ENCODE measurements at regions not wholly inside any gene's neighbourhood (a gene's known extent, or its start where the extent isn't known, plus 50 kb on each side); places are given as distances from the start of the nearest gene placed in this dataset.

DNA sequence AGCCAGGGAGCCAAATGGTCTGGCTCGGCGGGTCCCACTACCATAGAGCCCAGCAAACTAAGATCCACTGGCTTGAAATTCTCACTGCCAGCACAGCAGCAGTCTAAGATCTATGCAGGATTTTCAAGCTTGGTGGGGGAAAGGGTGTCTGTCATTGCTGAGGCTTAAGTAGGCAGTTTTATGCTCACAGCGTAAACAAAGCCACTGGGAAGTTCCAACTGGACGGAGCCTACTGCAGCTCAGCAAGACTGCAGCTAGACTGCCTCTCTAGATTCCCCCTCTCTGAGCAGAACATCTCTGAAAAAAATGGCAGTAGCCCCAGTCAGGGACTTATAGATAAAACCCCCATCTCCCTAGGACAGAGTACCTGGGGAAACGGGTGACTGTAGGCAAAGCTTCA is 277.6 kb upstream of the PHF14 start:
- no peak for DNase-seq (ENCODE audit: low read depth)

- no peak for DNase-seq (ENCODE audit: low read depth)
Observed at GRCh38 chr7:10703059-10703458, 270.6 kb upstream of the PHF14 start.

GRCh38 chr7:10703981-10704380 is 269.7 kb upstream of the PHF14 start:
- no peak for DNase-seq (ENCODE audit: low read depth)

GRCh38 chr7:10704653-10705052 is 269.0 kb upstream of the PHF14 start:
- no peak for DNase-seq (ENCODE audit: low read depth)

DNA sequence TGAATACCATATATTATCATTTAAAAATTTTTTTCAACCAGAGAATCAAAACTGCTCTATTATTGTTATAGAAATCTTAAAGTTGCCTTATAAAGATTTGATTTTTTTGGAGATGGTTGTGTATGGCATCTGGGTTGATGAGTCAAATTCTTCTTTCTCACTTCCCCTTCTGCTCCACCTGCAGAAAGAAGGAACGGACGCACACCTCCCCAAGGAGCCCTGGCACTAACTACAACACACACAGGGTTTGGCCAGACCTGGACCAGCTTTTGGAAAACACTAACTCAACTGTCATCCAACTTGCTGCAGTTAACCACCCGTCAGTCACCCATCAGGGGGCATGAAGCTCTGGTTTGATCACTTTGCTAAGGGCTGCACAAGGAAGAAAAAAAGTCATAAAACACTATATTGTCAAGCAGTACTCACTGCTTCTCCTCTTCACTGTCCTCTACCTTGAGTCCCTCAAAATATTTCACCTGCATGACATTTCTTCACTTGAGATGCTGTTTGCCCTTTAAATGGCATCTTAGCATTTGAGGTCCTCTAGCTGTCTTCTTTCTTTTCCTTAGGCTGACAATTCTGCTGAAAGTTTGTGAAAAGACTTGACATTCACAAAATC is 266.7 kb upstream of the PHF14 start:
- no peak for DNase-seq (ENCODE audit: low read depth)

DNA sequence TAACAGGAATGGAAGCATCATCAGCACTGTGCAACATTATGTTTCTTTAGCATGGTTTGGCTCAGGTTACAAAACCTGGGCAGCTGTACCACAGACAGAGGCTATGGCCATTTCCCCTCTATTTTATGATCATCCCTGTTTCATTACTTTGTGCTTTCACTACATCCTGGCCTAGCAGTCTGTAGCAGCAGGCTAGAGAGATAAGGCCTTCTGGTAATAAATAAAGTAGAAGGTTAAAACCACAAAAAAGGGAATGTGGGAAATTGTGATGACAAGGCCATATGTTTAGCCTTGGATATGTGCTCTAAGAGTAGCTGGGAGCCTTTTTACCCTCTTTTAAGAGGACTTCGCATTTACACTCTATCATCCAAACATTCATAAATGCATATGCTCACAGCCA is 266.2 kb upstream of the PHF14 start:
- DNase-seq (ENCODE audit: low read depth) = no peak

DNA sequence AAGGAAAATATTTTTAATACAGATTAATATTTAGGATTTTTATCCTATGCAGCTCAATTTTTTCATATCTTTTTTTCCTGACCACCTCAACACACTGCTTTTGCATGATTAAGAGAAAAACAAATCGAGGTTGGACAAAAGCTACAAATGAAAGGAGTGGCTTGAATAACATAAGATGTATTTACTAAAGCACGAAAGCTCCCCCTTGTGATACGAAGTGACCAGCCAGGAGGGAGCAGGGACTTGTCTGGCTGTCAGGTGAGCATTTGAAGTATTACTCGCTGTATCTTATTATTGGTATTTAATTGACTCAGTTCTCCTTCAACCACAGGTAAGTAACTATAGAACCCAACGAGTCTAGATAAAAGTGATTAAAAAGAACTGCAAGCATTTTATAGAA is 265.2 kb upstream of the PHF14 start:
- no peak for DNase-seq (ENCODE audit: low read depth)

DNA sequence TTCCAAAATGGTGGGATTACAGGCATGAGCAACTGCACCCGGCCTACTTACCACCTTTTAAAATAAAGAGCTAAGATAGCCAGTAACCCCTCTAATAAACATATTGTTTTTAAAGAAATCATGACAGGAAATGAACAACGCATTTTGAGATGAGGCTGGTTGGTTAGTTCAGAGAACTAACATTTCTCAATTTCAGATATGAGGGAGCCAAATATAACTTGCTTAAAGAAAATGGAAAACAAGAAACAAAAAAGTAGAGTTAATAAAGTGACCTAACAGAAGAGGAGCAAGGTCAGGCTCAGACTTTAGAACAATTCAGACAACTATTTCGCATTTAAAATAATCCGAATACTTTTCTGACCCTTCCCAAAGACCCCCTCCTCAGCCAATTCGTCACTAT is 254.9 kb upstream of the PHF14 start:
- DNase-seq (ENCODE audit: low read depth) = no peak

DNA sequence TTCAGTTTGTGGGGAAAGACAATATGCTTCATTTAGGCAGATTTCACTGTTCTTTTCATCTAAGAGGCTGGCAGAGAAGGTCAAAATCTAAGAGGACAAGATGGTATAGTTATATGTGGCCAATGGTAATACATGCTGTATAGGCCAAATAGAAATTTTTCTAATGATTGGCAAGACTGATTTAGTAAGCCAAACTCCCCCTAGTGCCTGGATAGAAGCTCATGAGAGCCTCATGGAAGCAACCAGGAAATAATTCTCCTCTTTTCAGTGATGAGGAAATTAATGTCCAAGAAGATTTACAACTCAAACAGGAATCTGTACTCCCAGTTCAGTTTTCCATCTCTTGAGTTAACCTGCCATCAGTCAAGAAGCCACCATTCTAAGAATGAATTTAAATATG is 253.6 kb upstream of the PHF14 start:
- DNase-seq (ENCODE audit: low read depth) = no peak

DNA sequence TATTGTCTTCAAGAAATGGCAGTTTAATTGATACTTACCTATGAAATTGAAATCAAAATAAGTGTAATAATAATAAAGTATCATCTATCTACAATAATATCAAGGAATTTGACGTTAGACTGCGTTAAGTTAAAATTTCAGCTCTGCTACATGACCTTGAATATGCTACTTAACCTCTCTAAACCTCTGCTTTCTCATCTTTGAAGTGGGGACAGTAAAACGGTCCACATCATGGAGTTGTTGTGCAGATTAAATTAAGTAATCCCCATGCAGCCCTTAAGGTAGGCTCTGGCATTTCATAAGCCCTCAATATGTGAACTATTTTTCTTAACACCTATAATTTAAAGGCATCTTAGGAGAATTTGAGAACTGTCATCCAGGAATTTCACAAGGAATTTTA is 252.4 kb upstream of the PHF14 start:
- DNase-seq (ENCODE audit: low read depth) = no peak

GRCh38 chr7:10723832-10724231 is 249.8 kb upstream of the PHF14 start:
- no peak for DNase-seq (ENCODE audit: low read depth)

GRCh38 chr7:10724449-10724848 is 249.2 kb upstream of the PHF14 start:
- DNase-seq (ENCODE audit: low read depth) = no peak

- no peak for DNase-seq (ENCODE audit: low read depth)
Observed at GRCh38 chr7:10727636-10728035, 246.0 kb upstream of the PHF14 start.

GRCh38 chr7:10731253-10731773 is 242.4 kb upstream of the PHF14 start:
- no peak for DNase-seq (ENCODE audit: low read depth)

DNA sequence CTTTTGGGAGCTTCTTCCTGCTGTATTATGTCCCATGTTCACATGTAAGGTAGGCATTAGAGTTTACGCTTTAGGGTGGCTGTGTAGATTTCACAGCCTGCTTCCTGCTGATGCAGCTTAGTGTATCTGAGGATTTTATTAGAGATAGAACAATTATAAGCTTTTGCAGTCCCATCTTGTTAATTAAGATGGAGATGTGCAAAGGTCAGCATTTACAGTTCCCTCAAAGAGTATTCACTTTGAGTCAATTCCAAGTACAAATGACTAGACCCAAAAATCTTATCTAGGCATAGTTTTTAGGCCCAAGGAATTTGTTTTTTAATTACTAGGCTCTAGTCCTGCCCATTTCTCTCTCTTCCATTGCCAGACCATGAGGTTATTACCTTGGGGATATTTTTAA is 239.9 kb upstream of the PHF14 start:
- DNase-seq (ENCODE audit: low read depth) = no peak

DNA sequence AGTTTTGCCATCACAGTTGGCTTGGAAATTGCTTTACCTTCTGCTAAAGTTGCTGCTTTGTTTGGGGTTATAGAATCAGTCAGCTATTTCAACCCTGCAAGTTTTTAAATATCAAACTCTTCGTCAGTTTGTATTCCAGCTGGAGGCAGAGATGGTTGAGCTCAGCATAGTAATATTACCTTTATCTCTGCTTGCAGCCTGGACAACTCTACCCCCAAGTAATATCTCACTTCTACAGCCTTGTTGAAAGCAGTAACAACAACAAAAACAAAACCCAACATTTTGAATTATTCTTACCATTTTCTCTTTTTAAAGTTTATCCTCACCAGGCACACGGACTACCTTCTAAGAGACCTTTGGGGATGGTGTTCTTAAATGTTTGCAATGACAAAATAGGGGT is 239.1 kb upstream of the PHF14 start:
- DNase-seq (ENCODE audit: low read depth) = no peak

- DNase-seq (ENCODE audit: low read depth) = no peak
Observed at GRCh38 chr7:10739401-10739800, 234.3 kb upstream of the PHF14 start.

DNA sequence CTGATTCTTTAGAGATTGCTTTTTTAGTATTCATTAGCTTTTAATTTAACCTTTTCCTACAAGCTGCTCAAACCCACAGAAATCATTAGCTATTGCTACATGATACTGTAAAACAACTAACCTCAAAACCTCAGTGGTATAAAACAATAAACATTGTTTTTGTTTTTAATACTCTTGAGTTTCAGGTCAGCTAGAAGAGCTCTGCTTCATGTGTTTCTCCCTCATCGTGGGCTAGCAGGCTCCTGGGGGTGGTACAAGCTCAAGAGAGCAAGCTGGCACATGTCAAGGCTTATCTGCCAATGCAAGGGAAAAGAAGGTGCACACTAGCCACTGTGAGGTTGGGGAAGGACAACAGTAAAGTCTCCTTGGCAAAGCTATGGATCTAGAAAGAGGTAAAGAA is 232.9 kb upstream of the PHF14 start:
- DNase-seq (ENCODE audit: low read depth) = no peak

DNA sequence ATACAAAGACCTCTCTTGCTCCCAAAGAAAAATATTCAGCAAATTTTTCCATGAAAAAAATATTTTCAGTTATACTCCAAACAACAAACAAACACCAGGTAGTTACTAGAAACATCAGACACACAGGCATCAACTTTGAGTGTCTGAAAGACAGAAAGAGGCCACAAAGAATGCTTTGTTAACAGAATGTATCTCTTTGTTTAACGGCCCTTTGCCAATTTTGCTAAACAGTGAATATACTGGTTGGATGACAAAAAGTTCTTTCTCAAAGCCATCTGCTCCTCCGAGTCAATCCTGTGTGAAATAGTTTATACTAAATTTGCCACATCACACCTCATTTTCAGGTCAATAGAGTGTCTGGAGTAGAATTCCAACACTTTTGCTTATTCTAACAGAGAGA is 216.7 kb upstream of the PHF14 start:
- no peak for DNase-seq (ENCODE audit: low read depth)

- no peak for DNase-seq (ENCODE audit: low read depth)
Observed at GRCh38 chr7:10759120-10759519, 214.6 kb upstream of the PHF14 start.

- DNase-seq (ENCODE audit: low read depth) = no peak
Observed at GRCh38 chr7:10767771-10768170, 205.9 kb upstream of the PHF14 start.

DNA sequence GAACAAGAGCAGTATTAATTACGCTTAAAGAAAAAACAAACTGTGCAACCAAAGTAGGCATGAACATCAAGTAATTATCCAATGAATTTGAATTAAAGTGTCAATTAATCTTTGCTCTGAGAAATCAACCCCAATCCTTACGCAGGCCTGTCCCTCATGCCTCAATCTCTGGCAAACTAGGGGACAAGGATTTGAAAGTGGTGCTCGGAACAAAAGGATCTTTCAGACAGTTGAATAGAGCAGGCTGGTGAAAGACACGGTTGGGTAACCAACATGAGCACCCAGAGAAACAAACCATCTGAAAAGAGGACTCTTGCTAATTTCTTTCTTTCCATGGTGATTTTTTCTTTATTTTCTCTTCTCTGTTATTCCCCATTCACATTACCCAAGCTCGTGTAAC is 203.5 kb upstream of the PHF14 start:
- no peak for DNase-seq (ENCODE audit: low read depth)

DNA sequence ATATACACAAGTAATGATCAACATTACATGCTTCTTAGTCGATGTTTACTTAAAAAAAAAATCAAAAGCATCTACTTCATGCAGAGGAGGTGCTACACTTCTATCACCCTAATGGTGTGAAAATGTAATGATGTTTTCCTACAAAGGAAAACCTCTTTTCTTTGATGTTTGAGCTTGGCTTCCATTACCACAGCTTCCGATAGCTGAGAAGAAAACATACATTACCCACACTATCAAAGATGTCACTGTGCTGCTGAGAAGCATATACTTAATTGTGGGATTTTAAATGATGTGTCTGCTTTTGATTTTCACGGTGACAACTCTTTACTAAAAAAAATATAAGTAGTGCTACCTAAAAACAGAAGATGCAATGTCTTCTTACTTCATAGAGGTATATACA is 200.2 kb upstream of the PHF14 start:
- DNase-seq (ENCODE audit: low read depth) = no peak
